ENCODE measurements at regions not wholly inside any gene's neighbourhood (a gene's known extent, or its start where the extent isn't known, plus 50 kb on each side); places are given as distances from the start of the nearest gene placed in this dataset.

GRCh38 chr2:104236491-104236890 is 617.4 kb upstream of the POU3F3 start:
- TF ChIP-seq L3MBTL2 (conservative IDR thresholded peaks at IDR 0.05) (no peak), FOXM1 (IDR thresholded peaks at IDR 0.05; ENCODE audit: borderline replicate concordance) (no peak), HDGF (IDR thresholded peaks at IDR 0.05; ENCODE audit: borderline replicate concordance) (no peak), ELF4 (IDR thresholded peaks at IDR 0.05) (no peak), SUZ12 (IDR thresholded peaks at IDR 0.05) (no peak), FOXK2 (IDR thresholded peaks at IDR 0.05) (no peak), ARNT (IDR thresholded peaks at IDR 0.05) (no peak), TARDBP (IDR thresholded peaks at IDR 0.05) (no peak)
- no peak for DNase-seq (ENCODE audit: extremely low spot score)
- ChIA-PET CTCF (interaction anchor here (0.8 kb wide), 1 partner anchor 42 kb away, joined by 3 read pairs; no protein-coding TSS in a partner anchor), POLR2A (no interaction called here)

- CTCF ChIA-PET, result no interaction called here
- TF ChIP-seq NFRKB (IDR thresholded peaks at IDR 0.05), result no peak
- no peak for TF ChIP-seq BHLHE40 (IDR thresholded peaks at IDR 0.05; ENCODE audit: borderline replicate concordance)
- TF ChIP-seq TARDBP (IDR thresholded peaks at IDR 0.05), result no peak
- TF ChIP-seq SUZ12 (IDR thresholded peaks at IDR 0.05), result no peak
- DNase-seq (ENCODE audit: extremely low spot score), result no peak
- POLR2A ChIA-PET, result no interaction called here
Measured at GRCh38 chr2:104240984-104241383, 612.9 kb upstream of the POU3F3 start.

GRCh38 chr2:104249629-104250028 is 604.3 kb upstream of the POU3F3 start:
- POLR2A ChIA-PET, result no interaction called here

GRCh38 chr2:104250635-104251034 is 603.3 kb upstream of the POU3F3 start:
- CTCF ChIA-PET, result no interaction called here
- no peak for TF ChIP-seq SUZ12 (IDR thresholded peaks at IDR 0.05)
- TF ChIP-seq FOXA1 (IDR thresholded peaks at IDR 0.05), result no peak
- no peak for TF ChIP-seq SP1 (IDR thresholded peaks at IDR 0.05)
- no peak for TF ChIP-seq FOXK2 (IDR thresholded peaks at IDR 0.05)
- TF ChIP-seq TARDBP (IDR thresholded peaks at IDR 0.05), result no peak
- TF ChIP-seq NFRKB (IDR thresholded peaks at IDR 0.05), result no peak
- no peak for TF ChIP-seq PKNOX1 (IDR thresholded peaks at IDR 0.05)
- TF ChIP-seq HDGF (IDR thresholded peaks at IDR 0.05; ENCODE audit: borderline replicate concordance), result no peak
- TF ChIP-seq L3MBTL2 (conservative IDR thresholded peaks at IDR 0.05), result no peak
- TF ChIP-seq BHLHE40 (IDR thresholded peaks at IDR 0.05; ENCODE audit: borderline replicate concordance), result no peak
- TF ChIP-seq LEF1 (IDR thresholded peaks at IDR 0.05; ENCODE audit: borderline replicate concordance), result no peak
- no peak for TF ChIP-seq FOXM1 (IDR thresholded peaks at IDR 0.05; ENCODE audit: borderline replicate concordance)
- TF ChIP-seq ARNT (IDR thresholded peaks at IDR 0.05), result no peak
- TF ChIP-seq ELF4 (IDR thresholded peaks at IDR 0.05), result no peak
- no peak for TF ChIP-seq CTBP1 (IDR thresholded peaks at IDR 0.05; ENCODE audit: borderline replicate concordance)
- TF ChIP-seq ZNF384 (IDR thresholded peaks at IDR 0.05), result no peak

More at GRCh38 chr2:104249629-104250028, 604.3 kb upstream of the POU3F3 start:
- DNase-seq (ENCODE audit: extremely low spot score), result no peak
- CTCF ChIA-PET, result no interaction called here
- TF ChIP-seq PKNOX1 (IDR thresholded peaks at IDR 0.05), result no peak
- TF ChIP-seq FOXM1 (IDR thresholded peaks at IDR 0.05; ENCODE audit: borderline replicate concordance), result no peak
- TF ChIP-seq FOXA1 (IDR thresholded peaks at IDR 0.05), result no peak
- TF ChIP-seq TARDBP (IDR thresholded peaks at IDR 0.05), result no peak
- TF ChIP-seq ZNF384 (IDR thresholded peaks at IDR 0.05), result no peak
- TF ChIP-seq CTBP1 (IDR thresholded peaks at IDR 0.05; ENCODE audit: borderline replicate concordance), result no peak
- no peak for TF ChIP-seq SP1 (IDR thresholded peaks at IDR 0.05)
- no peak for TF ChIP-seq L3MBTL2 (conservative IDR thresholded peaks at IDR 0.05)
- no peak for TF ChIP-seq FOXK2 (IDR thresholded peaks at IDR 0.05)
- TF ChIP-seq SUZ12 (IDR thresholded peaks at IDR 0.05), result no peak

GRCh38 chr2:104254017-104254416 is 599.9 kb upstream of the POU3F3 start:
- TF ChIP-seq L3MBTL2 (conservative IDR thresholded peaks at IDR 0.05) (no peak), HDGF (IDR thresholded peaks at IDR 0.05; ENCODE audit: borderline replicate concordance) (no peak), ZNF384 (IDR thresholded peaks at IDR 0.05) (no peak), FOXM1 (IDR thresholded peaks at IDR 0.05; ENCODE audit: borderline replicate concordance) (no peak), FOXA1 (IDR thresholded peaks at IDR 0.05) (no peak), FOXK2 (IDR thresholded peaks at IDR 0.05) (no peak), BHLHE40 (IDR thresholded peaks at IDR 0.05; ENCODE audit: borderline replicate concordance) (no peak), LEF1 (IDR thresholded peaks at IDR 0.05; ENCODE audit: borderline replicate concordance) (no peak)
- CTCF ChIA-PET, result no interaction called here
- POLR2A ChIA-PET, result no interaction called here
- DNase-seq (ENCODE audit: extremely low spot score), result no peak

More at GRCh38 chr2:104250635-104251034, 603.3 kb upstream of the POU3F3 start:
- DNase-seq (ENCODE audit: extremely low spot score), result no peak
- POLR2A ChIA-PET, result no interaction called here

- CTCF ChIA-PET, result no interaction called here
- DNase-seq (ENCODE audit: extremely low spot score), result no peak
- TF ChIP-seq BHLHE40 (IDR thresholded peaks at IDR 0.05; ENCODE audit: borderline replicate concordance), result no peak
- TF ChIP-seq SUZ12 (IDR thresholded peaks at IDR 0.05), result no peak
- TF ChIP-seq CTBP1 (IDR thresholded peaks at IDR 0.05; ENCODE audit: borderline replicate concordance), result no peak
- no peak for TF ChIP-seq FOXK2 (IDR thresholded peaks at IDR 0.05)
- TF ChIP-seq FOXM1 (IDR thresholded peaks at IDR 0.05; ENCODE audit: borderline replicate concordance), result no peak
- no peak for TF ChIP-seq NFRKB (IDR thresholded peaks at IDR 0.05)
- POLR2A ChIA-PET, result no interaction called here
Measured at GRCh38 chr2:104262714-104263113, 591.2 kb upstream of the POU3F3 start.

GRCh38 chr2:104279646-104280045 is 574.3 kb upstream of the POU3F3 start:
- TF ChIP-seq HDGF (IDR thresholded peaks at IDR 0.05; ENCODE audit: borderline replicate concordance), result no peak
- no peak for TF ChIP-seq FOXM1 (IDR thresholded peaks at IDR 0.05; ENCODE audit: borderline replicate concordance)
- TF ChIP-seq CTBP1 (IDR thresholded peaks at IDR 0.05; ENCODE audit: borderline replicate concordance), result no peak
- no peak for TF ChIP-seq BHLHE40 (IDR thresholded peaks at IDR 0.05; ENCODE audit: borderline replicate concordance)
- TF ChIP-seq SP1 (IDR thresholded peaks at IDR 0.05), result no peak
- no peak for TF ChIP-seq ELF4 (IDR thresholded peaks at IDR 0.05)
- DNase-seq (ENCODE audit: extremely low spot score), result no peak
- ChIA-PET POLR2A (no interaction called here), CTCF (no interaction called here)
